Tibial artery (tissue), 4 donors: ENCODE measurements at regions not wholly inside any gene's neighbourhood (a gene's known extent, or its start where the extent isn't known, plus 50 kb on each side); places are given as distances from the start of the nearest gene placed in this dataset.

ENCODE experiments used
- DNase-seq, 2 donors: peaks; one replicate each; pipeline ENCODE4 v3.0.0-alpha.2; 2019
- H3K27ac ChIP-seq, 2 donors: fragments of 200-600 bp; sonication (generic) in 1 of 2; 1 replicate in 1 of 2; 2 replicates in 1 of 2; pipeline ENCODE4 v1.5.1; 2018 to 2019; ENCODE audit warnings: mild to moderate bottlenecking in 1 of 2
- H3K27me3 ChIP-seq, 2 donors: fragments of 200-600 bp; sonication (generic) in 1 of 2; one replicate each; pipeline versions ENCODE4 v1.5.1 to v1.6.0; 2016 to 2019
- H3K36me3 ChIP-seq, 3 donors: fragments of 200-600 bp; sonication (generic) in 2 of 3; one replicate each; pipeline ENCODE4 v1.5.1; 2016 to 2019; ENCODE audit warnings: mild to moderate bottlenecking in 2 of 3
- H3K4me1 ChIP-seq, 4 donors: fragments of 200-600 bp; sonication (generic) in 2 of 4; 1 replicate in 3 of 4; 2 replicates in 1 of 4; pipeline ENCODE4 v1.5.1; 2016 to 2019
- H3K4me3 ChIP-seq, 2 donors: fragments of 200-600 bp; sonication (generic) in 1 of 2; 1 replicate in 1 of 2; 2 replicates in 1 of 2; pipeline ENCODE4 v1.5.1; 2018 to 2019; ENCODE audit warnings: mild to moderate bottlenecking in 2 of 2
- H3K9me3 ChIP-seq, 3 donors: fragments of 200-600 bp; sonication (generic) in 1 of 3; one replicate each; pipeline ENCODE4 v1.5.1; 2016 to 2019
- intact Hi-C: fragments of 100-400 bp; cut with DNase I; formaldehyde crosslinking; loops from one replicate; pipeline ENCODE4 v1.15.0; 2023; ENCODE audit warnings: low total_unique reads
- TF ChIP-seq, protein P1 (sequence below), 2 experiments: fragments of 200-600 bp in 1 of 2; fragments of 450-650 bp in 1 of 2; IDR thresholded peaks; one replicate each; pipeline ENCODE4 v1.5.1; 2017 to 2019; ENCODE audit warnings: antibody characterized with exemption in 2 of 2, mild to moderate bottlenecking in 1 of 2, moderate library complexity in 1 of 2

DNA sequence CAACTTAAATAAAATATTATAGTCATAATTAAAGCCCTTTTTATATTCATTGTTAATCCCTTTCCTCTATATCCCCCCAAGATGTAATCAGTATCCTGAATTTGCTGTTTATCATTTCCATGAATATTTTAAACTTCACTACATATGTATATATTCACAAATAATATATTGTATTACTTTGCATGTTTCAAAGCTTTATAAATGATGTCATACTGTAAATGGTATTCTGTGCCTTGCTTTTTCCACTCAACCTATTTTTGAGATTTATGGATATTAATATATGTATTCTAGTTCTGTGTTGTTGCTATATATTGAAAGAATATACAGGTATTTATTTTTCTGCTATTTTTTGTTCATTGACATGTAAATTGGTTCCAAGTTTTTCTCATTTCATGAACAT, 173.1 kb downstream of the CCDC71L start:
- Histone ChIP-seq H3K27ac (peak overlapping the region in 1 of 2 donors; percentile 74), H3K4me1 (peaks cover 0 to 37% (median 28%) of the 10 kb centered on the region in 4 donors), H3K4me3 (no peak overlapping the region), H3K36me3 (no peaks in the 10 kb centered on the region), H3K27me3 (no peaks in the 10 kb centered on the region), H3K9me3 (no peaks in the 10 kb centered on the region)
- intact Hi-C loops = no loop called here
- TF ChIP-seq, protein P1, sequence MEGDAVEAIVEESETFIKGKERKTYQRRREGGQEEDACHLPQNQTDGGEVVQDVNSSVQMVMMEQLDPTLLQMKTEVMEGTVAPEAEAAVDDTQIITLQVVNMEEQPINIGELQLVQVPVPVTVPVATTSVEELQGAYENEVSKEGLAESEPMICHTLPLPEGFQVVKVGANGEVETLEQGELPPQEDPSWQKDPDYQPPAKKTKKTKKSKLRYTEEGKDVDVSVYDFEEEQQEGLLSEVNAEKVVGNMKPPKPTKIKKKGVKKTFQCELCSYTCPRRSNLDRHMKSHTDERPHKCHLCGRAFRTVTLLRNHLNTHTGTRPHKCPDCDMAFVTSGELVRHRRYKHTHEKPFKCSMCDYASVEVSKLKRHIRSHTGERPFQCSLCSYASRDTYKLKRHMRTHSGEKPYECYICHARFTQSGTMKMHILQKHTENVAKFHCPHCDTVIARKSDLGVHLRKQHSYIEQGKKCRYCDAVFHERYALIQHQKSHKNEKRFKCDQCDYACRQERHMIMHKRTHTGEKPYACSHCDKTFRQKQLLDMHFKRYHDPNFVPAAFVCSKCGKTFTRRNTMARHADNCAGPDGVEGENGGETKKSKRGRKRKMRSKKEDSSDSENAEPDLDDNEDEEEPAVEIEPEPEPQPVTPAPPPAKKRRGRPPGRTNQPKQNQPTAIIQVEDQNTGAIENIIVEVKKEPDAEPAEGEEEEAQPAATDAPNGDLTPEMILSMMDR (IDR thresholded peaks at IDR 0.05) = no peak
- no peak for DNase-seq

DNA sequence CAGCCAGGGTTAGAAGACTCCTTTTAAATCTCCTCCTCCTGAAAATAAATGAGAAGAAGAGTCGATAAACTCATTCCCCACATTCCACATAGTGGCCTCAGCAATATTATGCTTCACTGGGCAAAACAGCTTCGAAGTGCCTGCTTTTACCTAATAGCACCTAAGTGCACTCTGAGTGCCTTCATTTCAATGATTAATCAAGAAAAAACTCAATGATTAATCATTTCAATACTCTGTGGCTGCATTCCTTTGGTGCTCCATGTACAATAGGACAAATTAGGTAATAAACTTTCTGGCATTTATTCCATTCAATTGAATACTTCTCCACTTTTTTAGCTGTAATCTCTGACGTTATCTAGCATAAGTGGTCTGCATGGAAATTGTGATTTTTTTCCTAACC, 174.6 kb downstream of the CCDC71L start:
- Histone ChIP-seq H3K9me3 (no peaks in the 10 kb centered on the region), H3K36me3 (no peaks in the 10 kb centered on the region), H3K27me3 (no peaks in the 10 kb centered on the region), H3K4me3 (no peak overlapping the region), H3K4me1 (peaks cover 0 to 37% (median 28%) of the 10 kb centered on the region in 4 donors), H3K27ac (peak overlapping the region; percentile 74 to 83)
- no peak for DNase-seq
- intact Hi-C loops = no loop called here
- TF ChIP-seq, protein P1 (IDR thresholded peaks at IDR 0.05) = no peak

DNA sequence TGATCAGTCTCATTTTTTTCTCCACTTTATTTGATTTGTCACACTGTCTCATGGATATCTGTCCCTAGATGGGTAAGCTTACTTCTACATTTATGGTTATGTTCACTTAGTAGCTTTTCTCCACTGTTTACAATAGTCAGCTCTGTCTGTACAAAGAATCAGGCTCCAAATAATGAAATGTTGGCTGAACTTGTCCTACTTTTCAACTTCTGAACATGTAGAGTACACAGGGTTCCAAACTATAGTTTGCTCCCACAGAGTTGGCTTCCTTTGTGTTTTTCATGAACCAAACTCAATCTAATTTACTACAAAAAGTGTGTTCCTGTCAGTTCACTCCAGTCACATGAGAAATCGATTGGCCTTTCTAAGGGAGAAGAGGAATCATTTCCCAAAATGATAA, 175.0 kb downstream of the CCDC71L start:
- Histone ChIP-seq H3K27me3 (no peaks in the 10 kb centered on the region), H3K36me3 (no peaks in the 10 kb centered on the region), H3K27ac (peak overlapping the region; percentile 74 to 83), H3K4me3 (no peak overlapping the region), H3K4me1 (peaks cover 0 to 37% (median 28%) of the 10 kb centered on the region in 4 donors), H3K9me3 (no peaks in the 10 kb centered on the region)
- DNase-seq = no peak
- intact Hi-C loops = no loop called here
- TF ChIP-seq, protein P1 (IDR thresholded peaks at IDR 0.05) = no peak

DNA sequence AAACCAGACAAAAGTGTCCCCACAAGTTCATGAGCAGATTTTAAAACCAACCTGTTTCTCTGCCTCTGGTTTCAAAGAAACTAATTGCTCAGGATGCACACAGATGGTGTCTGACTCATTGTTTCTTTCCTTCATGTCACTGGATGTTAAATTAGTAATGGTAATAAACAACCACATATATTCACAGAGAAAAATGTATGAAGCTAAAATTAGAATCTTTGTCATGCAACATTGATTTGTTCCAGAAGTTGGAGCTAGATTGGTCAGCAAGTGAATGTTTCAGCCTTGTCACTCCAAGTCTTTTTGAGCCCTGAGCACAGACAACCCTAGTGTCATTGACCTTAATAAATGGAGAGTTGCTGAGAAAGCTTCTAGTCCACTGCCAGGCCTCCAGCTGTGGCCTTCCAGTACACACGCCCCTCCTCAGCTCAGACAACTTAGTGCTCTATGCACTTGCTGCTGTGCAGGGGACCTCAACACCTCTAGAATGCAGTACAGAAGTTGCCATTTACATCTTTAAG, 175.9 kb downstream of the CCDC71L start:
- no peaks in the 10 kb centered on the region for H3K27me3 ChIP-seq
- peak overlapping the region; percentile 74 to 83 for H3K27ac ChIP-seq
- intact Hi-C loops = no loop called here
- H3K4me1 ChIP-seq = peaks cover 0 to 37% (median 28%) of the 10 kb centered on the region in 4 donors
- no peak for DNase-seq
- TF ChIP-seq, protein P1 (IDR thresholded peaks at IDR 0.05) = no peak
- no peaks in the 10 kb centered on the region for H3K9me3 ChIP-seq
- H3K36me3 ChIP-seq = no peaks in the 10 kb centered on the region
- no peak overlapping the region for H3K4me3 ChIP-seq

DNA sequence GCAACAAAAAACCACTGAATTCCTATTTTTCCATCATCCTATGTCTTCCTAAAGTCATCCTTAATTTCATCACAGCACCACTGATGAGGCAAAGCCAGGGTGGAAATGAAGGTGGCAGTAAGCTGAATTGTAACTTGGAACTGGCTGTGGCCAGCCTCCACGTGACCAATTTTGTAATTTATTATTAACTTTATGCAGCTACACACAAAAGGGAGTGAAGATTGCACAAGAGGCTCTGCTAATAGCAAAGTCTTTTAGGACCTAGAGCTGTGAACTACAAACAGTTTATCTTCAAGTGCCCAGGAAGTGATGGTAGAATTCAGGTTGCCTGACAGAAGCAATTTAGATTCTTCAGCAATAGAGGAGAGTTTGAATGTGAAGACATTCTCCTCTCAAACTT, 176.4 kb downstream of the CCDC71L start:
- H3K4me3 ChIP-seq = no peak overlapping the region
- H3K27ac ChIP-seq = peak overlapping the region; percentile 74 to 83
- TF ChIP-seq, protein P1 (IDR thresholded peaks at IDR 0.05) = no peak
- peaks cover 0 to 37% (median 28%) of the 10 kb centered on the region in 4 donors for H3K4me1 ChIP-seq
- H3K9me3 ChIP-seq = no peaks in the 10 kb centered on the region
- peak; percentile 62 to 72 for DNase-seq
- intact Hi-C loops = no loop called here
- no peaks in the 10 kb centered on the region for H3K36me3 ChIP-seq
- no peaks in the 10 kb centered on the region for H3K27me3 ChIP-seq

DNA sequence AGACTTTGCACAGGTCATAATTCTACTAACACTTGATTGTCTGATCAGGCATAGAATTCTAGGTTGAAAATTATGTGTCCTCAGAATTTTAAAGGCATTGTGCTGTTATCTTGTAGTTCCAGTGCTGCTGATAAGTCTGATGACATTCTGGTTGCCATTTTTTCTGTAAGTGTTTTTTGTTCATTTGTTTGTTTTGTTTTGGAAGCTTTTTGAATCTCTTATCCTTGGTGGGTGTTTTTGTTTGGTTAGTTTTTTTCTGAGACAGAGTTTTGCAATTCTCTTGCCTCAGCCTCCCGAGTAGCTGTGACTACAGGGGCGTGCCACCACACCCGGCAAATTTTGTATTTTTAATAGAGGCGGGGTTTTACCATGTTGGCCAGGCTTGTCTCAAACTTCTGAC, 178.9 kb downstream of the CCDC71L start:
- Histone ChIP-seq H3K4me3 (no peak overlapping the region), H3K27me3 (no peaks in the 10 kb centered on the region), H3K4me1 (peaks cover 0 to 35% (median 27%) of the 10 kb centered on the region in 4 donors), H3K27ac (no peak overlapping the region), H3K9me3 (no peaks in the 10 kb centered on the region), H3K36me3 (no peaks in the 10 kb centered on the region)
- intact Hi-C loops = no loop called here
- no peak for DNase-seq
- TF ChIP-seq, protein P1 (IDR thresholded peaks at IDR 0.05) = no peak
